ENCODE measurements at regions not wholly inside any gene's neighbourhood (a gene's known extent, or its start where the extent isn't known, plus 50 kb on each side); places are given as distances from the start of the nearest gene placed in this dataset.

GRCh38 chr6:56002336-56002735 lies 126.9 kb upstream of the BMP5 start:
- no peak for TF ChIP-seq EZH2 (IDR thresholded peaks at IDR 0.05; ENCODE audit: borderline replicate concordance, low read length)
- TF ChIP-seq, protein P1, sequence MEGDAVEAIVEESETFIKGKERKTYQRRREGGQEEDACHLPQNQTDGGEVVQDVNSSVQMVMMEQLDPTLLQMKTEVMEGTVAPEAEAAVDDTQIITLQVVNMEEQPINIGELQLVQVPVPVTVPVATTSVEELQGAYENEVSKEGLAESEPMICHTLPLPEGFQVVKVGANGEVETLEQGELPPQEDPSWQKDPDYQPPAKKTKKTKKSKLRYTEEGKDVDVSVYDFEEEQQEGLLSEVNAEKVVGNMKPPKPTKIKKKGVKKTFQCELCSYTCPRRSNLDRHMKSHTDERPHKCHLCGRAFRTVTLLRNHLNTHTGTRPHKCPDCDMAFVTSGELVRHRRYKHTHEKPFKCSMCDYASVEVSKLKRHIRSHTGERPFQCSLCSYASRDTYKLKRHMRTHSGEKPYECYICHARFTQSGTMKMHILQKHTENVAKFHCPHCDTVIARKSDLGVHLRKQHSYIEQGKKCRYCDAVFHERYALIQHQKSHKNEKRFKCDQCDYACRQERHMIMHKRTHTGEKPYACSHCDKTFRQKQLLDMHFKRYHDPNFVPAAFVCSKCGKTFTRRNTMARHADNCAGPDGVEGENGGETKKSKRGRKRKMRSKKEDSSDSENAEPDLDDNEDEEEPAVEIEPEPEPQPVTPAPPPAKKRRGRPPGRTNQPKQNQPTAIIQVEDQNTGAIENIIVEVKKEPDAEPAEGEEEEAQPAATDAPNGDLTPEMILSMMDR (IDR thresholded peaks at IDR 0.05; ENCODE audit: low read length) = no peak
- Histone ChIP-seq H3K9me3 (ENCODE audit: low read length) (no peaks in the 10 kb centered on the region), H3K36me3 (ENCODE audit: insufficient read depth, low read length) (no peaks in the 10 kb centered on the region), H3K4me2 (ENCODE audit: low read length) (no peak overlapping the region), H4K20me1 (ENCODE audit: insufficient read depth, low read length) (no peaks in the 10 kb centered on the region), H3K9ac (ENCODE audit: low read length) (no peak overlapping the region), H3K27ac (ENCODE audit: low read depth, low read length, poor library complexity, severe bottlenecking) (no peak overlapping the region), H3K9me2 (ENCODE audit: low read depth, low read length) (no peaks in the 10 kb centered on the region), H2AFZ (ENCODE audit: low read length) (no peak overlapping the region), H3K4me1 (ENCODE audit: insufficient read depth, low read length, severe bottlenecking) (no peaks in the 10 kb centered on the region), H3K27me3 (ENCODE audit: insufficient read depth, low read length) (no peaks in the 10 kb centered on the region), H3K4me3 (ENCODE audit: low read depth, low read length, poor library complexity, severe bottlenecking) (no peak overlapping the region), H3F3A (ENCODE audit: insufficient read depth, low read length) (no peaks in the 10 kb centered on the region), H3K79me2 (ENCODE audit: insufficient read depth, low read length) (no peaks in the 10 kb centered on the region)

DNA sequence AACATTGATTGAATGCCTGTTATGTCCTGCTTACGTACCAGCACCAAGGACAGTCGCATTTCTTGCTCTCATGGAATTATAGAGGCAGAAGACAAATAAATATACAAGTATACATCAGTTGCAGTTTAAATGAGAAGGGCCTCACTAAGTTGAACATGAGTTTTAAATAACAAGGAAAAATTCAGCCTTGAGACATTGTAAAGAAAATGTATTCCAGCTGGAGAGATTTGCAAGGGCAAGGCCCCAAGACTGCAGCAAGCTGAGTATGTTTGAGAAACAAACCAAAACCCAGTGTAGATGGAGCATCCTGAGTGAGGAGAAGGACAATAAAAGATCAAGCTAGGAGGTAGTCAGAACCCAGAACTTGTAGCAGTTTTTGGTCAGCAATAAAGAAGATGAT lies 123.2 kb upstream of the BMP5 start:
- no peak overlapping the region for H2AFZ ChIP-seq (ENCODE audit: low read length)
- H3K36me3 ChIP-seq (ENCODE audit: insufficient read depth, low read length) = no peaks in the 10 kb centered on the region
- no peaks in the 10 kb centered on the region for H3K79me2 ChIP-seq (ENCODE audit: insufficient read depth, low read length)
- H3F3A ChIP-seq (ENCODE audit: insufficient read depth, low read length) = no peaks in the 10 kb centered on the region
- no peaks in the 10 kb centered on the region for H3K4me1 ChIP-seq (ENCODE audit: insufficient read depth, low read length, severe bottlenecking)
- no peak overlapping the region for H3K4me2 ChIP-seq (ENCODE audit: low read length)
- no peaks in the 10 kb centered on the region for H3K9me2 ChIP-seq (ENCODE audit: low read depth, low read length)
- H3K27ac ChIP-seq (ENCODE audit: low read depth, low read length, poor library complexity, severe bottlenecking) = no peak overlapping the region
- 0 out of 2 replicates have a peak, but pooled peaks cover 2% of the 10 kb centered on the region for H3K9me3 ChIP-seq (ENCODE audit: low read length)
- TF ChIP-seq, protein P1 (IDR thresholded peaks at IDR 0.05; ENCODE audit: low read length) = no peak
- TF ChIP-seq EZH2 (IDR thresholded peaks at IDR 0.05; ENCODE audit: borderline replicate concordance, low read length) = no peak
- H3K4me3 ChIP-seq (ENCODE audit: low read depth, low read length, poor library complexity, severe bottlenecking) = no peak overlapping the region
- H3K27me3 ChIP-seq (ENCODE audit: insufficient read depth, low read length) = no peaks in the 10 kb centered on the region
- no peak overlapping the region for H3K9ac ChIP-seq (ENCODE audit: low read length)
- no peaks in the 10 kb centered on the region for H4K20me1 ChIP-seq (ENCODE audit: insufficient read depth, low read length)

GRCh38 chr6:55997223-55997874 lies 122.0 kb upstream of the BMP5 start:
- H3K9me2 ChIP-seq (ENCODE audit: low read depth, low read length) = no peaks in the 10 kb centered on the region
- H2AFZ ChIP-seq (ENCODE audit: low read length) = no peak overlapping the region
- TF ChIP-seq, protein P1 (IDR thresholded peaks at IDR 0.05; ENCODE audit: low read length) = no peak
- no peak for TF ChIP-seq EZH2 (IDR thresholded peaks at IDR 0.05; ENCODE audit: borderline replicate concordance, low read length)
- H4K20me1 ChIP-seq (ENCODE audit: insufficient read depth, low read length) = no peaks in the 10 kb centered on the region
- H3K4me1 ChIP-seq (ENCODE audit: insufficient read depth, low read length, severe bottlenecking) = no peaks in the 10 kb centered on the region
- H3F3A ChIP-seq (ENCODE audit: insufficient read depth, low read length) = no peaks in the 10 kb centered on the region
- H3K9me3 ChIP-seq (ENCODE audit: low read length) = 0 out of 2 replicates have a peak, but pooled peaks cover 2% of the 10 kb centered on the region
- no peak overlapping the region for H3K9ac ChIP-seq (ENCODE audit: low read length)
- H3K27me3 ChIP-seq (ENCODE audit: insufficient read depth, low read length) = no peaks in the 10 kb centered on the region
- H3K27ac ChIP-seq (ENCODE audit: low read depth, low read length, poor library complexity, severe bottlenecking) = no peak overlapping the region
- no peaks in the 10 kb centered on the region for H3K79me2 ChIP-seq (ENCODE audit: insufficient read depth, low read length)
- no peaks in the 10 kb centered on the region for H3K36me3 ChIP-seq (ENCODE audit: insufficient read depth, low read length)
- no peak overlapping the region for H3K4me3 ChIP-seq (ENCODE audit: low read depth, low read length, poor library complexity, severe bottlenecking)
- H3K4me2 ChIP-seq (ENCODE audit: low read length) = no peak overlapping the region
